ENCODE measurements at regions not wholly inside any gene's neighbourhood (a gene's known extent, or its start where the extent isn't known, plus 50 kb on each side); places are given as distances from the start of the nearest gene placed in this dataset.
"Not testable (repeated sequence)": the region's sequence is repeated elsewhere in the genome, so short reads cannot be mapped to it uniquely, and the experiment has no call there.

DNA sequence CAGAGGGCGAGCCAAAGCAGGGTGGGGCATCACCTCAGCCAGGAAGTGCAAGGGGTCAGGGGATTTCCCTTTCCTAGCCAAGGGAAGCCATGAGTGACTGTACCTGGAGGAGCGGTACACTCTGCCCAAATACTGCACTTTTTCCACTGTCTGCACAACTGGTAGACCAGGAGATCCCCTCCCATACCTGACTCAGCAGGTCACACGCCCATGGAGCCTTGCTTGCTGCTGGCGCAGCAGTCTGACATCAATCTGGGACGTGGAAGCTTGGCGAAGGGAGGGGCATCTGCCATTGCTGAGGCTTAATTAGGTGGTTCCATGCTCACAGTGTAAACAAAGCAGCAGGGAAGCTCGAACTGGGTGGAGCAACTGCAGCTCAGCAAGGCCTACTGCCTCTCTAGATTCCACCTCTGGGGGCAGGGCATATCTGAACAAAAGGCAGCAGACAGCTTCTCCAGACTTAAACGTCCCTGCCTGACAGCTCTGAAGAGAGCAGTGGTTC, 217.7 kb downstream of the LHFPL1 start:
- H3K27ac Mint-ChIP-seq; DNase-seq; H3K27me3 Mint-ChIP-seq; CTCF ChIA-PET; H3K4me3 Mint-ChIP-seq; POLR2A ChIA-PET; H3K4me1 Mint-ChIP-seq (ENCODE audit: low read depth); H3K9me3 Mint-ChIP-seq; intact Hi-C loops (cut with micrococcal nuclease); H3K36me3 Mint-ChIP-seq: not testable (repeated sequence)

DNA sequence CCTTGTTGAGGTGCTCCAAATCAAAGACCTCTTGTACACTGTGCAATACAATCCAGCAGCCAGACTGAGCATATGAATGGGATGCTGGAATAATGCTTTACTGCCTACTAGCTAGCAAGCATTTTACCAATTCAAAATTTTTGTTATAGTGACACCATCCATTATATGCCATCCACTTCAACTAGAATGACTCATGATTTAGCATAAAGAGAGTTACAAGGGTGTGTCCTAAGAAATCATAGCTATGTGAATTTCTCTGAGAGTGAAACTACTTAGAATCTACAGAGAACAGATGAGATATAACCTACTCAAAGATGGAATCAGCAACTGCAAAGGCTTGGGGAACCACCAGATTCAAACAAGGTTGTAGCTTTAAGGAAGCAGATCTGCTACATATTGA, 221.9 kb downstream of the LHFPL1 start:
- POLR2A ChIA-PET, result no interaction called here
- DNase-seq, result no peak
- H3K36me3 Mint-ChIP-seq, result no peaks in the 10 kb centered on the region
- no peaks in the 10 kb centered on the region for H3K4me1 Mint-ChIP-seq (ENCODE audit: low read depth)
- no peak overlapping the region for H3K4me3 Mint-ChIP-seq
- no peaks in the 10 kb centered on the region for H3K9me3 Mint-ChIP-seq
- H3K27ac Mint-ChIP-seq, result no peak overlapping the region
- CTCF ChIA-PET, result no interaction called here
- H3K27me3 Mint-ChIP-seq, result no peaks in the 10 kb centered on the region
- intact Hi-C loops (cut with micrococcal nuclease), result no loop called here

DNA sequence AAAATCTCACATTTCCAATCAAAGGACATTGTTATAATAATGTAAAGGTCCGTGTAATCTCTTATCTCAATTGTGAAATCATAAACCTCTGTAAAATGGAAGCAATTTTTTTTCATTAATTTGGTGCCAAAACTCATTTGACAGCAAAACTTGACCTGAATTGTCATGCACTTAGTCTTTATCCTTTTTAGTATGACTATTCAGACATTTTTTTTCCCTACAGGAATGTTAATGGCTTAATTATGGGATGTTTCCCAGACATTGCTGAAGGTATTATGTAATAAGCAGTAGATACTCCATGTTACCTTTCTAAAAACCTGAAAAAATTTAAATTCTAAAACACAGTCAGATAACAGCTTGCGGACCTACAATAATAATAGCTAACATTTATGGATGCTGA, 228.9 kb downstream of the LHFPL1 start:
- intact Hi-C loops (cut with micrococcal nuclease), result no loop called here
- Mint-ChIP-seq H3K4me3 (no peak overlapping the region), H3K27me3 (no peaks in the 10 kb centered on the region), H3K36me3 (no peaks in the 10 kb centered on the region), H3K27ac (no peak overlapping the region), H3K9me3 (no peaks in the 10 kb centered on the region), H3K4me1 (ENCODE audit: low read depth) (no peaks in the 10 kb centered on the region)
- POLR2A ChIA-PET, result no interaction called here
- CTCF ChIA-PET, result no interaction called here
- DNase-seq, result no peak

DNA sequence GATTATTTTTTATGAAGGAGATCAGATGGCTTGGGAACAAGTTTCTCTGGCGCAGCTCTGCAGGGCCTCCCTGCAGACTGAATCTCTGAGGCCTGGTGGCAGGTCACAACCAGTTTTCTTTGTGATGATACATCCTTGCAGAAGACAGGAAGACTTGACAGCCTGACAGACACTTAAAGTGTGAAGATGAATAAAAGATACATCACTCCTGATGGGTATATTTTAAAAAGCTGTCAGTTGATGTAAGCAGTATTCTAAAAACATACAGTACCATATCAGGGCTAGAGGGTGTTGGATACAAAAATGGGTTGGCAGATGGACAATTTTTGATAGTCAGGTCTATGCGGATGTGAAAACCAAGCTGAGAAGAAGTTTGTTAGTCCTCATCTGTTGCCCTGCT, 239.5 kb downstream of the LHFPL1 start:
- intact Hi-C loops (cut with micrococcal nuclease), result no loop called here
- Mint-ChIP-seq H3K4me1 (ENCODE audit: low read depth) (no peaks in the 10 kb centered on the region), H3K36me3 (no peaks in the 10 kb centered on the region), H3K27ac (no peak overlapping the region), H3K9me3 (no peaks in the 10 kb centered on the region), H3K27me3 (no peaks in the 10 kb centered on the region), H3K4me3 (no peak overlapping the region)
- no peak for DNase-seq
- ChIA-PET POLR2A (no interaction called here), CTCF (no interaction called here)

DNA sequence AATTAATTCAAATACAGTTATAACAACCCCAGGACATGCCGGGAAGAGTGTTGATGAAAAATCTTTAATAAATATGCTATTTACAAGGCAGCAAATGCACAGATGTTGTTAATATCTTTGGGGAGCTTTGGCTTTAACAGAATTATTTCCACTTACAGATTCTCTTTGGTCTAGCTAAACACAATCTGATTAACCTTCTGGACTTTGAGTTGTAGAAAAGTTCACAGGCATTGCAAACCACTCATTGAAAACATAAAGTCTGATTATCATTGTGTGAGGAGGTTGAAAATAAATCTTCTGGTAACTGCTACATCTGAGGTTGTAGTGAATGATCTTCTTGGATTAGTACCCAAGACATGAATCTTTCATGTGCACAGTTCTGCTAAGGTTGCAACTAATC, 255.6 kb downstream of the LHFPL1 start:
- no peak for DNase-seq
- POLR2A ChIA-PET, result no interaction called here
- intact Hi-C loops (cut with micrococcal nuclease), result no loop called here
- Mint-ChIP-seq H3K27ac (no peak overlapping the region), H3K27me3 (no peaks in the 10 kb centered on the region), H3K4me1 (ENCODE audit: low read depth) (no peaks in the 10 kb centered on the region), H3K4me3 (no peak overlapping the region), H3K9me3 (no peaks in the 10 kb centered on the region), H3K36me3 (no peaks in the 10 kb centered on the region)
- CTCF ChIA-PET, result no interaction called here

DNA sequence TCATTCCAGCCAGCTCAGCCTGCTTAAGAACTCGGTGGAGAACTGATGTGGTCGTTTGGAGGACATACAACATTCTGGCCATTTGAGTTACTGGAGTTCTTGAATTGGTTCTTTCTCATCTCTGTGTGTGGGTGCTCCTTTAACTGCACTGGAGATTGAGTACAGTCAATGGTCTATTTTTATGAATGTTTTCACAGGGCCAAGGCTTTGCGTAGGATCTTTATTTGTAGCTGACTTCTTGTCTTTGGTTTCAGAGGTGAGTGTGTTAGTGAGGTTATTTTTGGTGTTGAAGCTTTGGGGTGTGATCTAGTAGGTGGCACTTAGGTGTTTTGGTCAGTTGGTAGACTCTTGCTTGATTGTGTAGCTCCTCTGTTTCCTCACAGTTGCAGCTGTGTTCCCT, 288.4 kb downstream of the LHFPL1 start:
- Mint-ChIP-seq H3K36me3 (no peaks in the 10 kb centered on the region), H3K4me1 (ENCODE audit: low read depth) (no peaks in the 10 kb centered on the region), H3K27me3 (no peaks in the 10 kb centered on the region), H3K27ac (no peak overlapping the region), H3K9me3 (no peaks in the 10 kb centered on the region), H3K4me3 (no peak overlapping the region)
- no peak for DNase-seq
- ChIA-PET CTCF (no interaction called here), POLR2A (no interaction called here)
- intact Hi-C loops (cut with micrococcal nuclease), result no loop called here

DNA sequence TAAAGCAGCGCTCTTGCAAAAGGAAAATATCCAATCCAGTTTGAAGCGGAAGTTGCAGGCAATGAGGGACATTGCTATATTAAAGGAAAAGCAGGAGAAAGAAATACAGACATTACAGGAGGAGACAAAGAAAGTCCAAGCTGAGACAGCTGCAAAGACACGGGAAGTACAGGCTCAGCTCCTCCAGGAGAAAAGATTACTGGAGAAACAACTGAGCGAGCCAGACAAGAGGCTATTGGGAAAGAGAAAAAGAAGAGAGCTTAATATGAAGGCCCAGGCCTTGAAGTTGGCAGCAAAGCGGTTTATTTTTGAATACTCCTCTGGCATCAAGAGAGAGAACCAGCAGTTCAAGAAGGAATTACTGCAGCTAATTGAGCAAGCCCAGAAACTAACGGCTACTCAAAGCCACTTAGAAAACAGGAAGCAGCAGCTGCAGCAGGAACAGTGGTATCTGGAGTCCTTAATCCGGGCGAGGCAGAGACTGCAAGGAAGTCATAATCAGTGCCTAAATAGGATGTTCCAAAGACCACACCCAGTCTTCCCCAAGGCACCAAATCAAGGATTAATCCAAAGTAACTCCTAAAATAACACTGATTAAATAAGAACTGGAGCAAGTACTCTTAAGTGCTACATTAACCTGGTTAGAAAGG, 298.0 kb downstream of the LHFPL1 start:
- H3K27ac Mint-ChIP-seq; DNase-seq; H3K27me3 Mint-ChIP-seq; intact Hi-C loops (cut with micrococcal nuclease); H3K4me1 Mint-ChIP-seq (ENCODE audit: low read depth); POLR2A ChIA-PET; H3K36me3 Mint-ChIP-seq; H3K4me3 Mint-ChIP-seq; H3K9me3 Mint-ChIP-seq; CTCF ChIA-PET: not testable (repeated sequence)

DNA sequence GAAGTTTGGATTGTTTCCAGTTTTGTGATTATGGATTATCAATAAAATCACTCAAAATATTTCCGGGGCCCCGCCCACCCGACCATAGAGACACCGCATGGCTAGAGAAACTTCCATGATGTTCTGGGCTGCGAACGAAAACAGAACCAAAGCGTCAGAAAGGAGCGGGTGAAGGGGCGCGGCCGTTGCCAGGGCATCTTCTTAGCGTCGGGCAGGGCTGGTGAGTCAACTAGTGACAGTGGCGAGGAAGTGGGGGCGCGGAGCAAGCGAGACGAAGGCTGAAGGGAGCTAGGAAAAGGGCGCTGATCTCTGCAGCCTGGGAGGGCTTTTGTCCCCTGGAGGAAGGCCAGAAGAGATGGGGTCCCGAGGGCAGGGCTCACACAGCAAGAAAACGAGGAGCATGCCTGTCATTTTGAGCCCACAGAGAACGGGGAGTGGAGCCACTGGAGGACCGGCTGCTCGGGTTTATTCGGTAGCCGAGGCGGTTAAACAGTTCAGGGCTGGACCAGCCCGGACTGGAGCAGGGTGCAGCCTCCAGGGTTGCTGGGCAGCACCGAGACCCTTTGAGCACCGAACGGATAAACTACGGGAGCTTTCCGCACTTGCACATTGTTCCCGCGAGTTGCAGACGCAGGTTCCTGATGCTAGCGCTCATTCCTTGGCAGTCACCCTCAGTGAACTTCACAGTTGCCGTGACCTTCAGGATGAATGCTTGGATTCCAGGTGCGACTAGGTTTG, 298.1 kb upstream of the TRPC5 start:
- Mint-ChIP-seq H3K27ac (no peak overlapping the region), H3K4me3 (no peak overlapping the region), H3K27me3 (no peaks in the 10 kb centered on the region), H3K36me3 (no peaks in the 10 kb centered on the region), H3K4me1 (ENCODE audit: low read depth) (no peaks in the 10 kb centered on the region), H3K9me3 (no peaks in the 10 kb centered on the region)
- DNase-seq, result no peak
- intact Hi-C loops (cut with micrococcal nuclease), result no loop called here
- ChIA-PET POLR2A (no interaction called here), CTCF (no interaction called here)

DNA sequence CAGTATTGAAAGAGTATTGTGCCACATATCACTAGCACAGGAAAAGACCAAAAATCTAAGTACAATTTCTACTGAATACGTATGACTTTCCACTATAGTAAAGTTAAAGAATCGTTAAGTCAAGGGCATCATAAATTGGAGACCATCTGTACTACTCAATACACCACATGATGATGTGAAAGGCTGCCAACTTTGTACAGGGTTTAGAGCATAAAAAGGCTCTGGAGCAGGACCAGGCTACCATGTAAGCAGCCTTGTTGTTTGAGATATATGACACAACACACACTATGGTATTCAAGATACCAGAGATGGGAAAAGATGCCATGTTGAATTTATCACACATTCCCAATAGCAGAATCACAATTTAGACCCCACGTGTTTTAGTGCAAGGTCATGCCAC, 294.9 kb upstream of the TRPC5 start:
- Mint-ChIP-seq H3K36me3 (no peaks in the 10 kb centered on the region), H3K27ac (no peak overlapping the region), H3K9me3 (no peaks in the 10 kb centered on the region), H3K27me3 (no peaks in the 10 kb centered on the region), H3K4me1 (ENCODE audit: low read depth) (no peaks in the 10 kb centered on the region), H3K4me3 (no peak overlapping the region)
- DNase-seq, result no peak
- ChIA-PET CTCF (no interaction called here), POLR2A (no interaction called here)
- intact Hi-C loops (cut with micrococcal nuclease), result no loop called here

DNA sequence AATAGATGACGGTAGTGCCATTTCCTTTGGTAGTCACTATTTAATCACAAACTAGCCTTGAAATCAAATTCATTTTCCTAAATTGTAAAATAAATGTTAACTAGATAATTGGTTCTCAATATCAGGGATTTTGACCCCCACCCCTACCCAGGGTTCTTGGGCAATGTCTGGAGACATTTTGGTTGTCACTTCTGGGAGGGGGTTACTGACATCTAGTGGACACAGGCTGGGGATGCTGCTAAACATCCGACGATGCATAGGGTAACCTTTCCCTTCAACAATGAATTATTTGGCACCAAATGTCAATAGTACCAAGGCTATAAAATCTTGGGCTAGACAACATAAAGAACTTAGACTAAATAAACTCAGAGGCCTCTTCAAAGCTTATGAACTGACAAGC, 285.8 kb upstream of the TRPC5 start:
- intact Hi-C loops (cut with micrococcal nuclease), result no loop called here
- ChIA-PET POLR2A (no interaction called here), CTCF (no interaction called here)
- H3K4me3 Mint-ChIP-seq, result no peak overlapping the region
- no peaks in the 10 kb centered on the region for H3K4me1 Mint-ChIP-seq (ENCODE audit: low read depth)
- H3K27ac Mint-ChIP-seq, result no peak overlapping the region
- no peaks in the 10 kb centered on the region for H3K27me3 Mint-ChIP-seq
- H3K9me3 Mint-ChIP-seq, result no peaks in the 10 kb centered on the region
- no peak for DNase-seq
- H3K36me3 Mint-ChIP-seq, result no peaks in the 10 kb centered on the region

DNA sequence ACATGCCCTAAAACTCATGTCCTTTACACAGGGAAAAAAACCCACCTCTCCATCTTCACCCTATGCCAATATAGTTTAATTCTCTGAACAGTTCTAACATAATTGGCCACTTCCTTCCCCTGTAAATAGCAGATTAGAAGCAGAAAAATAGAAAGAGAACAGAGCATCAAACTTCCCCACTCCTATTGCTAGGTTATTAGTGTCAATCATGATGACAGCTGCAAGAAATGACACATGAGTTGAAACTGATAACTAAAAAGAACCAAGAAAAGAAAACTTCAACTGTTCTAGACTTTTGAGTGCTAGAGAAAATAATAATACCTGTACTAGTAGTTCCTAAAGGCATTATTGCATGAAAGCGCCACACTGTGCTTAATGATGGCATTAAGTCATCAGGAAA, 284.5 kb upstream of the TRPC5 start:
- CTCF ChIA-PET, result no interaction called here

DNA sequence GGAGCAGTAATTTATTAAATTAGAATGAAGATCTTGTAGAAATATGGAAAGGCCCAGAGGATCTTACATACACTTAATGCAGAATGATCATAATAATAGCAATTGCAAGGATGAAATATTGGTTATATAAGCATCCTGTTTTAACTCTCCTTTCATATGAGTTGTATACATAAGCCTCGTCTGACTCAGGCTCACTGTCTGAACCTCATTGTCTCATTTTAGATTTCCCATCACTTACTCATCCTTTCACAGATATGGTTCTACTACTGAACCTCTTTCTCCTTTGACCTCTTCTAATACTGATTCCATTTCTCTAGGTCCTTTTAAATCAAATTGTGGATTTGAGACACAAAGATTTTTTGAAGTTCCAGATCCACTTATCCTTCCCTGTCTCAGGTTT, 277.3 kb upstream of the TRPC5 start:
- Mint-ChIP-seq H3K4me1 (ENCODE audit: low read depth) (no peaks in the 10 kb centered on the region), H3K27ac (no peak overlapping the region), H3K36me3 (no peaks in the 10 kb centered on the region), H3K4me3 (no peak overlapping the region), H3K9me3 (no peaks in the 10 kb centered on the region), H3K27me3 (no peaks in the 10 kb centered on the region)
- ChIA-PET CTCF (no interaction called here), POLR2A (no interaction called here)
- DNase-seq, result no peak
- intact Hi-C loops (cut with micrococcal nuclease), result no loop called here

More for the DNA sequence above, 284.5 kb upstream of the TRPC5 start:
- Mint-ChIP-seq H3K4me3 (no peak overlapping the region), H3K4me1 (ENCODE audit: low read depth) (no peaks in the 10 kb centered on the region), H3K9me3 (no peaks in the 10 kb centered on the region), H3K36me3 (no peaks in the 10 kb centered on the region), H3K27me3 (no peaks in the 10 kb centered on the region), H3K27ac (no peak overlapping the region)
- POLR2A ChIA-PET, result no interaction called here
- intact Hi-C loops (cut with micrococcal nuclease), result no loop called here
- no peak for DNase-seq

DNA sequence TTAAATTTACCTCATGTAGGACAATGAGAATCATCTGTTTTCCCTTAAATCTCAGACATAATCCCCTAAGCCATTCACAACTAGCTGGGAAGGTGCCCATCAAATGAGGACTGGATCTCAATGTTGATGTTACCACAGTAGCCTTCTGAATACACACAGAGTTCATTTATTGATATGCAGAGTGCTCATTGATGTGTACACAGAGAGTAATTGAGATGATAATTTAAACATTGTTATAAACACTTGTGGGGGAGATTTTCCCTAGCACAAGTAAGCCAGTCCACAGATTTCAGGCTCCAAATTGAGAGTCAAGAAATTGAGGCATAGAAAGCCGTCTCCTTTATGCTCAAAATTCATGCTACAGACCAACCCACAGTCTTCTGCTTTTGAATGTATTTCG, 273.4 kb upstream of the TRPC5 start:
- CTCF ChIA-PET, result no interaction called here

More for the DNA sequence above, 273.4 kb upstream of the TRPC5 start:
- Mint-ChIP-seq H3K4me3 (no peak overlapping the region), H3K27ac (no peak overlapping the region), H3K27me3 (no peaks in the 10 kb centered on the region), H3K9me3 (no peaks in the 10 kb centered on the region), H3K36me3 (no peaks in the 10 kb centered on the region), H3K4me1 (ENCODE audit: low read depth) (no peaks in the 10 kb centered on the region)
- intact Hi-C loops (cut with micrococcal nuclease), result no loop called here
- POLR2A ChIA-PET, result no interaction called here
- no peak for DNase-seq
